Mesendoderm (in vitro differentiated cells): ENCODE measurements at regions not wholly inside any gene's neighbourhood (a gene's known extent, or its start where the extent isn't known, plus 50 kb on each side); places are given as distances from the start of the nearest gene placed in this dataset.
A peak's percentile ranks its signal among the peaks of the same experiment; 100 is the strongest.

ENCODE experiments used
- DNase-seq: peaks from one replicate; pipeline ENCODE4 v3.0.0; 2013
- H2AK5ac ChIP-seq: 2 replicates; pipeline ENCODE4 v1.6.1; 2013; ENCODE audit warnings: low read length, inconsistent platforms
- H2BK120ac ChIP-seq: 2 replicates; pipeline ENCODE4 v1.6.1; 2013; ENCODE audit warnings: low read depth, mild to moderate bottlenecking, low read length, moderate library complexity, mixed read lengths
- H2BK15ac ChIP-seq: replicated peaks from 2 replicates; pipeline ENCODE4 v1.6.1; 2013; ENCODE audit warnings: low read depth, mild to moderate bottlenecking, moderate library complexity
- H2BK5ac ChIP-seq: 2 replicates; pipeline ENCODE4 v1.6.1; 2013; ENCODE audit warnings: low read length, inconsistent platforms
- H3K18ac ChIP-seq: 2 replicates; pipeline ENCODE4 v1.6.1; 2013; ENCODE audit warnings: mild to moderate bottlenecking, low read length, mixed read lengths
- H3K23ac ChIP-seq: one replicate; pipeline ENCODE4 v1.6.1; 2013; ENCODE audit warnings: low read length
- H3K27ac ChIP-seq: 2 replicates; pipeline ENCODE4 v1.5.1; 2013; ENCODE audit warnings: low read depth, mild to moderate bottlenecking, inconsistent platforms, low read length, moderate library complexity
- H3K27me3 ChIP-seq: 2 replicates; pipeline ENCODE4 v1.6.1; 2013; ENCODE audit warnings: low read length, control low read depth, mild to moderate bottlenecking, inconsistent platforms; ENCODE audit not compliant: insufficient read depth, poor library complexity
- H3K36me3 ChIP-seq: 2 replicates; pipeline ENCODE4 v1.6.1; 2013; ENCODE audit warnings: low read length, inconsistent platforms; ENCODE audit not compliant: control insufficient read depth, insufficient read depth
- H3K4ac ChIP-seq: one replicate; pipeline ENCODE4 v1.6.1; 2013; ENCODE audit warnings: low read depth, mild to moderate bottlenecking, low read length, moderate library complexity
- H3K4me1 ChIP-seq: 2 replicates; pipeline ENCODE4 v1.6.1; 2013; ENCODE audit warnings: low read depth, low read length, inconsistent platforms; ENCODE audit not compliant: control insufficient read depth
- H3K4me2 ChIP-seq: 2 replicates; pipeline ENCODE4 v1.6.1; 2013; ENCODE audit warnings: low read length
- H3K4me3 ChIP-seq: 2 replicates; pipeline ENCODE4 v1.5.1; 2013; ENCODE audit warnings: mild to moderate bottlenecking, low read length
- H3K56ac ChIP-seq: one replicate; pipeline ENCODE4 v1.6.1; 2013; ENCODE audit warnings: low read length
- H3K79me1 ChIP-seq: 2 replicates; pipeline ENCODE4 v1.6.1; 2013; ENCODE audit warnings: low read length, inconsistent platforms
- H3K79me2 ChIP-seq: 2 replicates; pipeline ENCODE4 v1.6.1; 2013; ENCODE audit warnings: mild to moderate bottlenecking, low read length; ENCODE audit not compliant: control insufficient read depth, insufficient read depth
- H3K9ac ChIP-seq: 2 replicates; pipeline ENCODE4 v1.6.1; 2013; ENCODE audit warnings: low read length, inconsistent platforms
- H4K5ac ChIP-seq: one replicate; pipeline ENCODE4 v1.6.1; 2013; ENCODE audit warnings: low read length
- H4K8ac ChIP-seq: one replicate; pipeline ENCODE4 v1.6.1; 2013; ENCODE audit warnings: low read depth, mild to moderate bottlenecking, control low read depth, low read length, moderate library complexity
- WGBS: extraction: QIAGEN DNeasy Blood & Tissue Kit; methylation state at CpG from one replicate; pipeline ENCODE4 v1.1.7; 2013; ENCODE audit warnings: low lambda C conversion rate, missing lambda C conversion rate; ENCODE audit not compliant: insufficient coverage; ENCODE audit errors: extremely low coverage; 5-methylcytosine and 5-hydroxymethylcytosine counted together

DNA sequence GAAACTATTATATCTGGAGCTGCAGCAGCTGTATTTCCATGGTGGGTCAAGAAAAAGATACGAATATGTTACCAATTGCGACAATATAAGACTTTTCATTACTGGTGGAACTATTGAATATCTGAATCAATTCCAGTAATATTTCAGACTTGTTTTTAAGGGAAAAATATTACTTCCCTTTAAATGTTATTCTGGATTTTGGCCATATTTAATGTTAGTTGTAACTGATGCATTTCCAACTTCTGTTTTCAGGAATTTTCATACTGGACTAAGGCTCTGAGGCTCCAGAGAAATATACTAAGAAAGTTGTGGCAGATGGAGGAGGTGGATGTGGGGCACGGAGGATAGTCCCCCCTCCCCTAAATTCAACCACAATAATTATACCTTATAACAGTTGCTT is 555.2 kb upstream of the SETBP1 start:
- Histone ChIP-seq H4K5ac (no peak overlapping the region), H3K4me3 (no peak overlapping the region), H2AK5ac (no peak overlapping the region), H3K79me1 (no peaks in the 10 kb centered on the region), H3K18ac (no peak overlapping the region), H3K27me3 (no peaks in the 10 kb centered on the region), H2BK5ac (no peak overlapping the region), H3K56ac (no peak overlapping the region), H2BK15ac (no peak overlapping the region), H3K4me2 (no peak overlapping the region), H3K36me3 (no peaks in the 10 kb centered on the region), H3K79me2 (no peaks in the 10 kb centered on the region), H3K9ac (no peak overlapping the region), H3K27ac (no peak overlapping the region), H3K23ac (no peak overlapping the region), H3K4ac (no peak overlapping the region), H4K8ac (no peak overlapping the region), H3K4me1 (no peaks in the 10 kb centered on the region), H2BK120ac (no peak overlapping the region)
- DNase-seq: no peak
- no CpG with 5 or more reads among the region's 3 CpGs for WGBS

- no peak overlapping the region for H3K23ac ChIP-seq
- H3K79me2 ChIP-seq: no peaks in the 10 kb centered on the region
- no peaks in the 10 kb centered on the region for H3K4me1 ChIP-seq
- H2AK5ac ChIP-seq: no peak overlapping the region
- H4K8ac ChIP-seq: no peak overlapping the region
- H3K18ac ChIP-seq: no peak overlapping the region
- H3K27me3 ChIP-seq: no peaks in the 10 kb centered on the region
- H3K9ac ChIP-seq: no peak overlapping the region
- H4K5ac ChIP-seq: no peak overlapping the region
- no peak overlapping the region for H2BK5ac ChIP-seq
- H3K79me1 ChIP-seq: no peaks in the 10 kb centered on the region
- H3K56ac ChIP-seq: no peak overlapping the region
- no peak for DNase-seq
- H2BK120ac ChIP-seq: no peak overlapping the region
- no peak overlapping the region for H3K4me3 ChIP-seq
- no peak overlapping the region for H2BK15ac ChIP-seq
- H3K4ac ChIP-seq: no peak overlapping the region
- H3K36me3 ChIP-seq: no peaks in the 10 kb centered on the region
- no peak overlapping the region for H3K27ac ChIP-seq
- no peak overlapping the region for H3K4me2 ChIP-seq
Observed at GRCh38 chr18:44126598-44126997, 554.1 kb upstream of the SETBP1 start.

GRCh38 chr18:44128365-44128764 is 552.3 kb upstream of the SETBP1 start:
- no peak overlapping the region for H3K56ac ChIP-seq
- no peak overlapping the region for H2AK5ac ChIP-seq
- H3K79me1 ChIP-seq: no peaks in the 10 kb centered on the region
- H3K18ac ChIP-seq: no peak overlapping the region
- H3K79me2 ChIP-seq: no peaks in the 10 kb centered on the region
- H3K23ac ChIP-seq: no peak overlapping the region
- no peak overlapping the region for H3K4ac ChIP-seq
- no peak overlapping the region for H2BK120ac ChIP-seq
- H2BK5ac ChIP-seq: no peak overlapping the region
- H3K4me3 ChIP-seq: no peak overlapping the region
- no peaks in the 10 kb centered on the region for H3K36me3 ChIP-seq
- no peaks in the 10 kb centered on the region for H3K27me3 ChIP-seq
- 100% methylated on average over 1 of the region's 1 CpG for WGBS
- no peak overlapping the region for H3K27ac ChIP-seq
- no peak overlapping the region for H3K4me2 ChIP-seq
- no peak for DNase-seq
- no peak overlapping the region for H2BK15ac ChIP-seq
- no peak overlapping the region for H3K9ac ChIP-seq
- no peak overlapping the region for H4K8ac ChIP-seq
- no peak overlapping the region for H4K5ac ChIP-seq
- H3K4me1 ChIP-seq: no peaks in the 10 kb centered on the region

DNA sequence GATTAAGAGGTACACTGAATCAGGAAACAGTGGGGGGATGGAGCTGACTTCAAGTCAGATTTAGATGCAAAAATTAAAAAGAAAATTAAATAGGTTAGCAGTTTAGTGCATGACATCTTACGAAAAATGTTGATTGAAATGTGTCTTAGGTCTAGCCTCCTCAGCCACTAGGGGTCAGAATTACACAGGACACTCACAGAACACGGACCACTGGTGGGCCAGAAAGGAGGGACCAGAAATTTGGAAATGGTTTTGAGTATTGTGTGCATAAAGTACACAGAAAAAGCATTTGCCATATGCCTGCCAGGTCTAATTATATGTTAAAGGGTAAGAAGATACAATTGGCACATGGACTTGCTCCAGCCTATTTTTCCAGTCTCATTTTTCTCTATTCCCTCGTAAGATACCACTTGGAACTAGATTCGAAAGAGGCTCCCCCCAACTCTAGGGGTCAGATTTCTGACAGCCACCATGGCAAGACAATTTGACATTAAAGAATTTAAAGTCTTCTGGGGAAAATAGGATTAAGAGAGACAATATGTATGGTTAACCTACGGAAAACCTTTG is 550.2 kb upstream of the SETBP1 start:
- H2AK5ac ChIP-seq: no peak overlapping the region
- no peak overlapping the region for H3K56ac ChIP-seq
- no peak overlapping the region for H3K4me2 ChIP-seq
- H4K8ac ChIP-seq: no peak overlapping the region
- no peaks in the 10 kb centered on the region for H3K79me1 ChIP-seq
- no peaks in the 10 kb centered on the region for H3K27me3 ChIP-seq
- no peaks in the 10 kb centered on the region for H3K4me1 ChIP-seq
- no peaks in the 10 kb centered on the region for H3K79me2 ChIP-seq
- H2BK120ac ChIP-seq: no peak overlapping the region
- no peak overlapping the region for H3K18ac ChIP-seq
- no peaks in the 10 kb centered on the region for H3K36me3 ChIP-seq
- peak; percentile 64 for DNase-seq
- H2BK5ac ChIP-seq: no peak overlapping the region
- no peak overlapping the region for H3K23ac ChIP-seq
- H3K4me3 ChIP-seq: no peak overlapping the region
- H2BK15ac ChIP-seq: no peak overlapping the region
- no CpG with 5 or more reads among the region's 5 CpGs for WGBS
- H3K9ac ChIP-seq: no peak overlapping the region
- no peak overlapping the region for H3K27ac ChIP-seq
- H3K4ac ChIP-seq: no peak overlapping the region
- H4K5ac ChIP-seq: no peak overlapping the region

DNA sequence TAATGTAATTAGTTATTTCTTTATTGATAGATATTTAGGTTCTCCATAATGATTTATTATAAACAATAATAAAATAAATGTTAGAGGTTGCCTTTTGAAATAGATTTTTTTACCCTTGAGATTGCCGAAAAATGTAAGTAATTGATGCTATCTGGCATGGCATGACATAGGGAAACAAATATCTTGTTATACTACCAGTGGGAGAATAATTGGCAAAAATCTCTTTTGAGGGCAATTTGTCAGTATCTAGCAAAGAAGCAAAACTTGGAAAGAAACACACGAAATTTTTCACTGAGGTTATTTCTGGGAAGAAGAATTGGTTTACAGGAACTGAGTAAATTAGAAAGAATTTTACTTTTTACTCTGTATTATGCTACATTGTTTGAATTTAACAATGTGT is 547.2 kb upstream of the SETBP1 start:
- no peak overlapping the region for H4K5ac ChIP-seq
- no peak overlapping the region for H3K18ac ChIP-seq
- H2BK15ac ChIP-seq: no peak overlapping the region
- H2AK5ac ChIP-seq: no peak overlapping the region
- H4K8ac ChIP-seq: no peak overlapping the region
- no peak overlapping the region for H3K4me2 ChIP-seq
- no CpG with 5 or more reads among the region's 2 CpGs for WGBS
- no peaks in the 10 kb centered on the region for H3K4me1 ChIP-seq
- H3K27me3 ChIP-seq: no peaks in the 10 kb centered on the region
- H3K4ac ChIP-seq: no peak overlapping the region
- H3K36me3 ChIP-seq: no peaks in the 10 kb centered on the region
- no peaks in the 10 kb centered on the region for H3K79me2 ChIP-seq
- H2BK5ac ChIP-seq: no peak overlapping the region
- H3K4me3 ChIP-seq: no peak overlapping the region
- H3K27ac ChIP-seq: no peak overlapping the region
- H3K79me1 ChIP-seq: no peaks in the 10 kb centered on the region
- H3K9ac ChIP-seq: no peak overlapping the region
- H3K56ac ChIP-seq: no peak overlapping the region
- H3K23ac ChIP-seq: no peak overlapping the region
- H2BK120ac ChIP-seq: no peak overlapping the region
- no peak for DNase-seq

DNA sequence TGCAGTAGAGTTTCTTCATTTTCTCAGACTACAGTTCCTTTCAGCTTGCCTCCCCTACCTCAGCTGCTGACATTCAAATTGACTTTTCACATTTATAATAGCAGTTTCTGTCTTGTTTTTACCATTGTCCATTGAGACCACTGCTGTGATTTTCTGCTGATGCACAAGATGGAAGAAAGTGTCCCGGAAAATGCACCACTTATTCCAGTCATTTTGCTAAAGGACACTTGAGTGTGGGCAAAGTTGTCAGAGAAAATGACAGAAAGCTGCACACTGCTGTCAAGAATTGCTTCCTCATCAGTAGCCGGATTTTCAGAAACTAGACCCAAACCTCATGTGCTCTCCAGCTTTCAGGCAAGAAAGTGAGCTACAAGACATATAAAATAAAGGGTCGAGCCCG is 546.2 kb upstream of the SETBP1 start:
- no peaks in the 10 kb centered on the region for H3K79me1 ChIP-seq
- H3K79me2 ChIP-seq: no peaks in the 10 kb centered on the region
- no peak overlapping the region for H2BK15ac ChIP-seq
- no peak overlapping the region for H2BK5ac ChIP-seq
- no peak overlapping the region for H4K5ac ChIP-seq
- no peak overlapping the region for H3K23ac ChIP-seq
- H3K56ac ChIP-seq: no peak overlapping the region
- H3K4me3 ChIP-seq: no peak overlapping the region
- no peak overlapping the region for H2BK120ac ChIP-seq
- no peak for DNase-seq
- no peak overlapping the region for H3K27ac ChIP-seq
- no peak overlapping the region for H4K8ac ChIP-seq
- H3K4ac ChIP-seq: no peak overlapping the region
- no peak overlapping the region for H3K18ac ChIP-seq
- no peak overlapping the region for H2AK5ac ChIP-seq
- H3K4me1 ChIP-seq: no peaks in the 10 kb centered on the region
- no peak overlapping the region for H3K4me2 ChIP-seq
- H3K9ac ChIP-seq: no peak overlapping the region
- no peaks in the 10 kb centered on the region for H3K27me3 ChIP-seq
- WGBS: no CpG with 5 or more reads among the region's 4 CpGs
- no peaks in the 10 kb centered on the region for H3K36me3 ChIP-seq
